ENCODE measurements at regions not wholly inside any gene's neighbourhood (a gene's known extent, or its start where the extent isn't known, plus 50 kb on each side); places are given as distances from the start of the nearest gene placed in this dataset.

DNA sequence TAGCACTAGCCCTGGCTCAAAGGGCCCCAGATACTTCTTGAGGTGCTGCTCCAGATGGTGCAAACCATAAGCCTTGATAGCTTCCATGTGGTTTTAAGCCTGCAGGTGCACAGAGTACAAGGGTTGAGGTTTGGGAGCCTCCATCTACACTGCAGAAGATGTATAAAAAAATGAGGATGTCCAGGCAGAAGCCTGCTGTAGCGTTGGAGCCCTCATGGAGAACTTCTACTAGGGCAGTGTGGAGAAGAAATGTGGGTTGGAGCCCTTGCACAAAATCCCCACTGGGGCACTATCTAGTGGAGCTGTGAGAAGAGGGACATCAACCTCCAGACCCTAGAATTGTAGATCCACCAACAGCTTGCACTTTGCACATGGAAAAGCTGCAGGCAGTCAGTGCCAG lies 231.9 kb downstream of the CHIC2 start:
- Histone ChIP-seq H3K36me3 (no peaks in the 10 kb centered on the region), H3K27ac (no peak overlapping the region), H3K27me3 (peaks cover 0 to 3% (median 0%) of the 10 kb centered on the region in 7 donors), H3K9me3 (peaks cover 0 to 34% (median 8%) of the 10 kb centered on the region in 11 donors), H3K4me1 (no peaks in the 10 kb centered on the region), H3K4me3 (no peak overlapping the region)
- no peak for ATAC-seq
- intact Hi-C loops (cut with DNase I) = no loop called here
- TF ChIP-seq CTCF (IDR thresholded peaks at IDR 0.05) = no peak
- 84 to 92% methylated on average over 1 of the region's 1 CpG for WGBS, 2 donors
- DNase-seq = no peak

GRCh38 chr4:53830511-53830910 lies 233.9 kb downstream of the CHIC2 start:
- DNase-seq = no peak
- intact Hi-C loops (cut with DNase I) = no loop called here
- ATAC-seq = no peak
- H3K36me3 ChIP-seq = no peaks in the 10 kb centered on the region
- no peak overlapping the region for H3K27ac ChIP-seq
- peaks cover 0 to 3% (median 0%) of the 10 kb centered on the region in 7 donors for H3K27me3 ChIP-seq
- no peak for TF ChIP-seq CTCF (IDR thresholded peaks at IDR 0.05)
- H3K4me3 ChIP-seq = no peak overlapping the region
- H3K9me3 ChIP-seq = peaks cover 0 to 34% (median 8%) of the 10 kb centered on the region in 11 donors
- no peaks in the 10 kb centered on the region for H3K4me1 ChIP-seq

DNA sequence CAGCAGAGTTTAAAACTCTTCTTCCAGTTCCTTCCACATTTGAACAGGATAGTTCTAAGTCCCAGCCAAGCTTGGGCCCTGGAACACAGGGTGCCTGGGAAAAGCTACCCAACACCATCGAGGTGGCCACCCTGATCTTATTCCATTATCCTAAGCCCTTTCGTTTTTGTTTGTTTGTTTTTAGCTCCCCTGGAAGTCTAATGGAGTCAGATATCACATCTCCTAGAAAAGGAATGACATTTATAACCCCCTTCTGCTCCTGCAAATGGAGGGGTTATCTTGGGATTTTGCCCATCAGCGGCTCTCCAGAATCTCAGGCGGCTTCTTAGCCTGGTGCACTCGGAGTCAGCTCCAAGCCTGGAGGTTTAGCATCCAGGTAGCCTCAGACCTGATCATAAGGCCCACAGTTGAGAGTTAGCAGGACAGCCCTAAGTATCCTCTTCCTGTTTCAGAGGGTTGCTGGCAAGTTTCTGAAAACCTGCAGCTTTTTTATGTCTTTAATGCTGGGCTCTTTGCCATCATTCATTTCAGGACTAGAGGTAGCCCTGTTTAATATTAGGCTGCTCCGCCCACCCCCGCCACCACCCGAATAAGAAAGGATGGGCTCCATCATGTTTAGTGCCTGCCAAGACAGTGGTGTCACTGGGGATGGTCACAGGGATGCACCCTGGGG lies 230.0 kb upstream of the LNX1 start:
- H3K27ac ChIP-seq = no peak overlapping the region
- ATAC-seq (no peak), DNase-seq (no peak)
- WGBS, 2 donors = 52 to 54% methylated on average over 8 of the region's 8 CpGs
- no peaks in the 10 kb centered on the region for H3K27me3 ChIP-seq
- H3K4me1 ChIP-seq = no peaks in the 10 kb centered on the region
- no peak for TF ChIP-seq CTCF (IDR thresholded peaks at IDR 0.05)
- H3K9me3 ChIP-seq = peaks cover 0 to 8% (median 0%) of the 10 kb centered on the region in 11 donors
- intact Hi-C loops (cut with DNase I) = no loop called here
- H3K4me3 ChIP-seq = no peak overlapping the region
- H3K36me3 ChIP-seq = no peaks in the 10 kb centered on the region

GRCh38 chr4:53818104-53818503 lies 226.8 kb upstream of the LNX1 start:
- intact Hi-C loops (cut with DNase I) = no loop called here
- H3K9me3 ChIP-seq = no peaks in the 10 kb centered on the region
- TF ChIP-seq CTCF (IDR thresholded peaks at IDR 0.05) = no peak
- H3K27ac ChIP-seq = no peak overlapping the region
- no peaks in the 10 kb centered on the region for H3K4me1 ChIP-seq
- DNase-seq (no peak), ATAC-seq (no peak)
- H3K4me3 ChIP-seq = no peak overlapping the region
- H3K27me3 ChIP-seq = no peaks in the 10 kb centered on the region
- no peaks in the 10 kb centered on the region for H3K36me3 ChIP-seq
- WGBS, 2 donors = 50 to 51% methylated on average over 5 of the region's 5 CpGs
